Lower lobe of right lung (tissue), 2 donors: ENCODE measurements at regions not wholly inside any gene's neighbourhood (a gene's known extent, or its start where the extent isn't known, plus 50 kb on each side); places are given as distances from the start of the nearest gene placed in this dataset.

Experiments used
- ATAC-seq, 2 donors: fragments of 200-7000 bp; cut with Tn5 transposase; one replicate each; pipeline ENCODE4 v1.9.1; 2020 to 2022; ENCODE audit warnings: mild to moderate bottlenecking in 2 of 2, moderate library complexity in 2 of 2
- DNase-seq: peaks from one replicate; pipeline ENCODE4 v3.0.0-alpha.2; 2020
- H3K27ac ChIP-seq: fragments of 200-600 bp; one replicate; pipeline ENCODE4 v1.8.0; 2022
- H3K27me3 ChIP-seq: fragments of 200-600 bp; one replicate; pipeline ENCODE4 v1.8.0; 2022; ENCODE audit warnings: low read depth
- H3K36me3 ChIP-seq: fragments of 200-600 bp; one replicate; pipeline ENCODE4 v1.8.0; 2022; ENCODE audit warnings: mild to moderate bottlenecking
- H3K4me1 ChIP-seq: fragments of 200-600 bp; one replicate; pipeline ENCODE4 v1.8.0; 2022
- H3K4me3 ChIP-seq: fragments of 200-600 bp; one replicate; pipeline ENCODE4 v1.8.0; 2022; ENCODE audit warnings: mild to moderate bottlenecking
- H3K9me3 ChIP-seq: fragments of 200-600 bp; one replicate; pipeline ENCODE4 v1.8.0; 2022
- intact Hi-C: fragments of 100-400 bp; cut with DNase I; formaldehyde crosslinking; loops from one replicate; pipeline ENCODE4 v1.11.0; 2022
- TF ChIP-seq, protein P1 (sequence below): fragments of 200-600 bp; IDR thresholded peaks from one replicate; pipeline ENCODE4 v1.8.0; 2022; ENCODE audit warnings: antibody characterized with exemption, mild to moderate bottlenecking
- donor health status: DM: no; HTN: yes; CAD: no; lungs with severe emphysema.

DNA sequence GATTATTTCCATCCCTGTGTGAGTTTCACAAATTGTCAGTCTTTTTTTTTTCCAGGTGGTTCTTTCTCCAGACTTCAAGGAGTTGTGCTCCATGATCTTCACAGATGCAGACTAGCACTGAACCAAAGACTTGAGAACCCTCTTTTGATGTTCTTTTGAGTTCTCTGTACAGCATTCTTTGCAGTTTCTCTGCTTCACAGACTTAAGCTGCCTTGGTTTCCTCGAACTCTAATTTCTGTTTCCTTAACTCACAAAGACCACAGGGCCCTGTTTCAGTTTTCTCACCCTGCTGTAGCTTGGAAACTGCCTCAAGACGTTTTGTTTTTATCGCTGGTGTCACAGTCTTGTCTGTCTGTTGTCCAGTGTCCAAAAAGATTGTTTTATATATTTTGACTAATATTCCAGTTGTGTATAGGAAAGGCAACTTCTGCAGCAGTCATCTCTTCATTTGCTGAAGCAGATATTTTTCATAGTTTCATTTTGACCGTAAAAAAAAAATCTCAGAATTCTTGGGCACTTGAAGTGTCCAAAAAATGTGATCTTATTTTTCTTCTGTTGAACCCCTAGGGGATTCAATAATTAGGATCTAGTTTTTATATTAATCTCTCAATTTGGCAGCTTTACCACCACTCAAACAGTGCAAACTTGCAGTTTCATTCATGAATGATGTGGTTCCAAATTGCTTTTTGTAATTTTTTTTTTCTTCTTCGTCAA, 97.0 kb upstream of the MC4R start:
- Histone ChIP-seq H3K27me3 (no peaks in the 10 kb centered on the region), H3K4me3 (no peak overlapping the region), H3K36me3 (no peaks in the 10 kb centered on the region), H3K27ac (no peak overlapping the region), H3K4me1 (no peaks in the 10 kb centered on the region), H3K9me3 (no peaks in the 10 kb centered on the region)
- intact Hi-C loops: no loop called here
- no peak for ATAC-seq
- TF ChIP-seq, protein P1, sequence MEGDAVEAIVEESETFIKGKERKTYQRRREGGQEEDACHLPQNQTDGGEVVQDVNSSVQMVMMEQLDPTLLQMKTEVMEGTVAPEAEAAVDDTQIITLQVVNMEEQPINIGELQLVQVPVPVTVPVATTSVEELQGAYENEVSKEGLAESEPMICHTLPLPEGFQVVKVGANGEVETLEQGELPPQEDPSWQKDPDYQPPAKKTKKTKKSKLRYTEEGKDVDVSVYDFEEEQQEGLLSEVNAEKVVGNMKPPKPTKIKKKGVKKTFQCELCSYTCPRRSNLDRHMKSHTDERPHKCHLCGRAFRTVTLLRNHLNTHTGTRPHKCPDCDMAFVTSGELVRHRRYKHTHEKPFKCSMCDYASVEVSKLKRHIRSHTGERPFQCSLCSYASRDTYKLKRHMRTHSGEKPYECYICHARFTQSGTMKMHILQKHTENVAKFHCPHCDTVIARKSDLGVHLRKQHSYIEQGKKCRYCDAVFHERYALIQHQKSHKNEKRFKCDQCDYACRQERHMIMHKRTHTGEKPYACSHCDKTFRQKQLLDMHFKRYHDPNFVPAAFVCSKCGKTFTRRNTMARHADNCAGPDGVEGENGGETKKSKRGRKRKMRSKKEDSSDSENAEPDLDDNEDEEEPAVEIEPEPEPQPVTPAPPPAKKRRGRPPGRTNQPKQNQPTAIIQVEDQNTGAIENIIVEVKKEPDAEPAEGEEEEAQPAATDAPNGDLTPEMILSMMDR: no peak
- no peak for DNase-seq

DNA sequence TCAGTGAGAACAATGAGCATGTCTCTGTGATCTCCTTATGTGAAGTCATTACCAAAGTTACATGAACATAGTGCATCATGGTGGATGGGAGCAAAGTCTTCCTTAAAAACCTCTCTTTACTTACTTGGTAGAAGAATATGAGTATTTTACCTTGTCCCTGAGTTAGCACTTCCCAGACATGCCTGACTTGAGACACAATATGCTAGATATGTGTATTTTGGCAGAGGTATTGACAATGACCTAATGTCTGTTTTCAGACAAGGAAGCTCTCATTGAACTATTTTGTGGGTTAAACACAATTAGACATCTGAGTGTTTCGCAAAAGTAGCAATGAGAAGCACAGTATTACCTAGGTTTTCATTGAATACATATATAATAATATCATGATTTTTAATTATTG, 99.1 kb upstream of the MC4R start:
- intact Hi-C loops: no loop called here
- no peak overlapping the region for H3K4me3 ChIP-seq
- H3K27me3 ChIP-seq: no peaks in the 10 kb centered on the region
- TF ChIP-seq, protein P1: no peak
- H3K4me1 ChIP-seq: no peaks in the 10 kb centered on the region
- DNase-seq: no peak
- no peaks in the 10 kb centered on the region for H3K36me3 ChIP-seq
- no peak for ATAC-seq
- no peak overlapping the region for H3K27ac ChIP-seq
- no peaks in the 10 kb centered on the region for H3K9me3 ChIP-seq

DNA sequence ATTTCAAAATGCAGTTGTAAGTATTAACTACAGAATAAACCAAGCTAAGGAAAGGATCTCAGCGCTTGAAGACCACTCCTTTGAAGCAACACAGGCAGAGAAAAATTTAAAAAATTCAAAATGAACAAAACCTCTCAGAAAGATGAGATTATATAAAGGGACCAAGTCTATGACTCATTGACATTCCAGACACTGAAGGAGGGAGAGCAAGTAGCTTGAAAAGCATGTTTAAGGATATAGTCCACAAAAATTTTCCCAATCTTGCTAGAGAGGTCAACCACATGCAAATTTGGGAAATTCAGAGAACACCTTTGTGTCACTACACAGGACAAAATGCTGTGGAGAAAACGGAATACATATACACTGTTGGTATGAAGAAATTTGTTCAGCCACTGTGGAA, 112.6 kb upstream of the MC4R start:
- ATAC-seq: no peak
- no peak for DNase-seq
- intact Hi-C loops: no loop called here
- no peak overlapping the region for H3K4me3 ChIP-seq
- no peaks in the 10 kb centered on the region for H3K9me3 ChIP-seq
- TF ChIP-seq, protein P1: no peak
- no peaks in the 10 kb centered on the region for H3K27me3 ChIP-seq
- no peaks in the 10 kb centered on the region for H3K4me1 ChIP-seq
- no peaks in the 10 kb centered on the region for H3K36me3 ChIP-seq
- no peak overlapping the region for H3K27ac ChIP-seq

DNA sequence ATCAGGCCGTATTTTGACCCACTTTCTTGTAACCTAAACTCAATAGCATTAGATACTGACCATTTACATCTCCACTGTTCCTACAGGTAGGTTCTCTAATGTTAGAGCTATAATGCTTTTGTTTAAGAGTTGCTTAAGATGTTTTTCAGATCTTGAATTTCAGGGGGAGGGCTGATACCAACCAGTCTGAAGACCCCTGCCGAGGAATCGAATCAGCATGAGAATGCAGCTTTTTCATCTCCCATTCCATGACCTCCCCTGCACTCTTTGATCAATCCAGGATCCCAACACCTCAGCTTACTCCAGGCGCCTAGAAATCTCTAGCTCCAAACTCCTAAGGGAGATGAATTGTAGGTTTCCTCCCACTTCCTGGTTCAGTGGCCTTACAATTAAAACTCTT, 120.5 kb upstream of the MC4R start:
- ATAC-seq (no peak), DNase-seq (no peak)
- TF ChIP-seq, protein P1: no peak
- H3K4me1 ChIP-seq: no peaks in the 10 kb centered on the region
- no peak overlapping the region for H3K27ac ChIP-seq
- H3K4me3 ChIP-seq: no peak overlapping the region
- intact Hi-C loops: no loop called here
- no peaks in the 10 kb centered on the region for H3K9me3 ChIP-seq
- H3K36me3 ChIP-seq: no peaks in the 10 kb centered on the region
- H3K27me3 ChIP-seq: no peaks in the 10 kb centered on the region

DNA sequence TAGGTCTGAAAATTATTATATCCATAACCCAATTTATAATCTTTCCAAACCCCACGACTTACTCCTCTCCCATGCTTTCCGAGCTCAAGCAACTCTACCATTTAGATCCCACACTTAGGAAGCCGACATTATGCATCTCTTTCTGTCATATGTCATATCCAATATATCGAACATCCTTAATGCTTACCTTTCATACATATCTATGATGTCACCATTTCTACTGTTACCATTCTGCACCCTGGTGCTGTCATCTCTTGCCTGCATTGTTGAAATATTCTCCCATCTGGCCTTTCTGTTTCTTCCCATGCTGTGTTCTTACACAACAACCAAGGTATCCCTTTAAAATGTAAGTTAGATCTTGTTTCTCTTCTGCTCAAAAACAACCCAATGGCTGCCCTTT, 127.1 kb upstream of the MC4R start:
- Histone ChIP-seq H3K27ac (no peak overlapping the region), H3K4me3 (no peak overlapping the region), H3K4me1 (no peaks in the 10 kb centered on the region), H3K36me3 (no peaks in the 10 kb centered on the region), H3K27me3 (no peaks in the 10 kb centered on the region), H3K9me3 (no peaks in the 10 kb centered on the region)
- DNase-seq: no peak
- intact Hi-C loops: no loop called here
- no peak for ATAC-seq
- TF ChIP-seq, protein P1: no peak
